Heart right ventricle (tissue), 16 donors: ENCODE measurements at regions not wholly inside any gene's neighbourhood (a gene's known extent, or its start where the extent isn't known, plus 50 kb on each side); places are given as distances from the start of the nearest gene placed in this dataset.

ENCODE experiments used
- ATAC-seq, 8 donors: fragments of 200-7000 bp; cut with Tn5 transposase; one replicate each; pipeline ENCODE4 v1.9.1; 2020; ENCODE audit warnings: mild to moderate bottlenecking in 8 of 8, moderate library complexity in 8 of 8, moderate number of reproducible peaks in 1 of 8
- DNase-seq, 2 donors: peaks; one replicate each; pipeline ENCODE4 v3.0.0-alpha.2; 2020
- H3K27ac ChIP-seq, 10 donors: fragments of 200-600 bp; sonication (generic) in 2 of 10; one replicate each; pipeline versions ENCODE4 v1.5.0 to v1.8.0; 2020 to 2022; ENCODE audit warnings: mild to moderate bottlenecking in 3 of 10
- H3K27me3 ChIP-seq, 7 donors: fragments of 200-600 bp; one replicate each; pipeline ENCODE4 v1.8.0; 2021 to 2022; ENCODE audit warnings: mild to moderate bottlenecking in 2 of 7
- H3K36me3 ChIP-seq, 9 donors: fragments of 200-600 bp; sonication (generic) in 1 of 9; one replicate each; pipeline versions ENCODE4 v1.5.0 to v1.8.0; 2020 to 2022; ENCODE audit warnings: mild to moderate bottlenecking in 2 of 9
- H3K4me1 ChIP-seq, 9 donors: fragments of 200-600 bp; sonication (generic) in 1 of 9; one replicate each; pipeline versions ENCODE4 v1.5.0 to v1.8.0; 2020 to 2022; ENCODE audit warnings: mild to moderate bottlenecking in 4 of 9
- H3K4me3 ChIP-seq, 10 donors: fragments of 200-600 bp; sonication (generic) in 2 of 10; one replicate each; pipeline versions ENCODE4 v1.5.0 to v1.8.0; 2020 to 2022; ENCODE audit warnings: mild to moderate bottlenecking in 7 of 10, moderate library complexity in 2 of 10
- H3K9me3 ChIP-seq, 11 donors: fragments of 200-600 bp in 10 of 11; sonication (generic) in 2 of 11; one replicate each; pipeline versions ENCODE4 v1.5.0 to v1.8.0; 2013 to 2022; ENCODE audit warnings: mild to moderate bottlenecking in 2 of 11, control low read depth in 1 of 11, moderate library complexity in 1 of 11
- CTCF ChIP-seq, 9 donors: fragments of 200-600 bp; sonication (generic) in 2 of 9; IDR thresholded peaks; one replicate each; pipeline versions ENCODE4 v1.5.0 to v1.8.0; 2021 to 2022; ENCODE audit warnings: antibody characterized with exemption in 9 of 9, mild to moderate bottlenecking in 5 of 9, moderate library complexity in 1 of 9
- WGBS, 2 donors: extraction: QIAGEN DNeasy Blood & Tissue Kit; methylation state at CpG; one replicate each; pipeline ENCODE4 v1.1.7; 2013; ENCODE audit warnings: inconsistent platforms in 1 of 2; 5-methylcytosine and 5-hydroxymethylcytosine counted together
- intact Hi-C, 10 donors: fragments of 100-400 bp; cut with DNase I; formaldehyde crosslinking; loops; one replicate each; pipeline versions ENCODE4 v1.11.1 to v1.14.2; 2022
- donor health status: Arrhythmogenic right ventricular cardiomyopathy.
- donor health status: ischemic (EF 13 %, LVEDD 7.1; RV severe dilation, severe dysfunction).
- donor health status: healthy with polysubstance abuse.
- donor health status: DM: no; HTN: yes; CAD: no.
- donor health status: DM: no; HTN: no; CAD: no.
- donor health status: ischemic (EF 25% LVEDD 6.9; RV normal size, moderate dysfunction).
- donor health status: ischemic (EF 25% LVEDD 5.7; RV mildly dilated, moderate dysfunction).
- donor health status: healthy.
- donor health status: DM: yes; HTN: yes; CAD: no.
- donor health status: Ischemic cardiomyopathy.
- donor health status: ischemic (EF 35%, LVEDD 5.7; RV mildly dilated, moderate dysfunction).
- donor health status: nonischemic (EF 11% LVEDD 7.7; RV severe dilation, severe dysfunction).
- donor health status: DM: yes; HTN: yes; CAD: no.
- donor health status: PGD.
- donor health status: ischemic (EF 29% LVEDD 5.4; RV normal size, mild dysfunction).
- donor health status: nonischemic (EF 23%, LVEDD 6.1; RV moderate dilation, normal function).

DNA sequence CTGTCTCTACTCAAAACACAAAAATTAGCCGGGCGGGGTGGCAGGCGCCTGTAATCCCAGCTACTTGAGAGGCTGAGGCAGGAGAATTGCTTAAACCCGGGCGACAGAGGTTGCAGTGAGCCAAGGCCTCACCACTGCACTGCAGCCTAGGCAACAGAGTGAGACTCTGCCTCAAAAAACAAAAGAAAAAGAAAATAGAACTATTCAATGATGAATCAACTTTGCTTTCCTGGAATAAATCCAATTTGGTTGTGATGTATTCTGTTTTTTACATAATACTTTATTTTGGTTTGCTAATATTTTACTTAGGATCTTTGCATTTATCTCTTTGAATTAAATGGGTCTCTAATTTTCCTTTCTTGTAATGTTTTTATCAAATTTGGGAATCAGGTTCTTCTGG, 86.3 kb upstream of the MBOAT2 start:
- H3K4me1 ChIP-seq, result peaks cover 0 to 13% (median 0%) of the 10 kb centered on the region in 9 donors
- intact Hi-C loops, result loop anchor here in 2 of 10 donors (10.0 kb wide), 2 partner anchors 85 to 215 kb away; partner anchors contain the start of gene MBOAT2 (in 1 of the 2)
- H3K9me3 ChIP-seq, result no peaks in the 10 kb centered on the region
- H3K4me3 ChIP-seq, result no peak overlapping the region
- TF ChIP-seq CTCF (IDR thresholded peaks at IDR 0.05), result no peak
- H3K27ac ChIP-seq, result no peak overlapping the region
- H3K27me3 ChIP-seq, result no peaks in the 10 kb centered on the region
- no peaks in the 10 kb centered on the region for H3K36me3 ChIP-seq
- WGBS, 2 donors, result 94 to 95% methylated on average over 5 of the region's 5 CpGs
- ATAC-seq (no peak), DNase-seq (no peak)

DNA sequence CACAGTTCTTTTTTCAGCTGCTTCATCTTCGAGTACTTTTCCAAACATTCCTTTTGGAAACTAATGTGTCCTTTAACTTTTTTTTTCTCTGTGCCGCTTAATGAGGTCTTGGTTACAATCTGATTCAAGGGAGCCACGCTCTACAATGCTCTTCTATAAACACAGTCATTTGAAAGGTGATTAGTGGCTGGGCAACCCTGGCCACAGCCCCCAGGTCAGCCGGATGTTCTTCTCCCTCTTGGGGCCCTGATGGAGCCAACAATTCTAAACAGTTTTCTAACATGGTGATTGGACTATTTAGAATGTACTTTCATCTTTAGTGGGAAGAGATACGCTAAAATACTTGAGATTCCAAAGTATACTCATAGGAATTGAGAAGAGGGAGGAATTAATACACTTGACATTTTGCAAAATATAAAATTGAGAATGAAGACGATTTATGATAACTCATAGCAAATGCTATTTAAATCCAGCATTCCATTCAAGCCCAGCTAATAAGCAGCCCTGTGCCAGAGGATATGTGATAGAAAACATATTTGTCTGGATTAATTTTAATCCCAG, 83.7 kb upstream of the MBOAT2 start:
- H3K27me3 ChIP-seq, result no peaks in the 10 kb centered on the region
- H3K4me1 ChIP-seq, result peaks cover 0 to 12% (median 0%) of the 10 kb centered on the region in 9 donors
- peaks cover 0 to 5% (median 0%) of the 10 kb centered on the region in 11 donors for H3K9me3 ChIP-seq
- ATAC-seq, result no peak
- H3K4me3 ChIP-seq, result no peak overlapping the region
- 28 to 32% methylated on average over 6 of the region's 6 CpGs for WGBS, 2 donors
- TF ChIP-seq CTCF (IDR thresholded peaks at IDR 0.05), result no peak
- no peak overlapping the region for H3K27ac ChIP-seq
- no peaks in the 10 kb centered on the region for H3K36me3 ChIP-seq
- intact Hi-C loops, result no loop called here
- no peak for DNase-seq

DNA sequence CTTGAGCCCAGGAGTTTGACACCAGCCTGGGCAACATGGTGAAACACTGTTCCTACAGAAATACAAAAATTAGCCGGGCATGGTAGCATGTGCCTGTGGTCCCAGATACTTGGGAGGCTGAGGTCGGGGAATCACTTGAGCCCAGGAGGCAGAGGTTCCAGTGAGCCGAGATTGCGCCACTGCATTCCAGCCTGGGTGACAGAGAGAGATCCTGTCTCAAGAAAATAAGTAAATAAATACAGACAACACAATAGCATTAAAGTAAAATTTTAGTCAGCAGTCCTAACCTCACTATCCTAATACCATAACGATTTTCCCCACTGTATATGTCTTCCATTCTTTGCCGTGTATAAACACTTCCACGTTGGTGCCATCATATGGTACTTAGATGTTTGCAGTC, 83.0 kb upstream of the MBOAT2 start:
- Histone ChIP-seq H3K9me3 (peaks cover 0 to 12% (median 0%) of the 10 kb centered on the region in 11 donors), H3K4me1 (peaks cover 0 to 12% (median 0%) of the 10 kb centered on the region in 9 donors), H3K36me3 (no peaks in the 10 kb centered on the region), H3K27me3 (no peaks in the 10 kb centered on the region), H3K4me3 (no peak overlapping the region), H3K27ac (no peak overlapping the region)
- 81 to 90% methylated on average over 7 of the region's 7 CpGs for WGBS, 2 donors
- no peak for DNase-seq
- no peak for ATAC-seq
- intact Hi-C loops, result no loop called here
- TF ChIP-seq CTCF (IDR thresholded peaks at IDR 0.05), result no peak

- peaks cover 0 to 15% (median 0%) of the 10 kb centered on the region in 11 donors for H3K9me3 ChIP-seq
- no peaks in the 10 kb centered on the region for H3K36me3 ChIP-seq
- peaks cover 0 to 12% (median 0%) of the 10 kb centered on the region in 9 donors for H3K4me1 ChIP-seq
- 71 to 72% methylated on average over 2 of the region's 2 CpGs for WGBS, 2 donors
- no peak for TF ChIP-seq CTCF (IDR thresholded peaks at IDR 0.05)
- DNase-seq (no peak), ATAC-seq (peak in 2 of 8 donors; percentile 44 to 63)
- no peaks in the 10 kb centered on the region for H3K27me3 ChIP-seq
- no peak overlapping the region for H3K27ac ChIP-seq
- H3K4me3 ChIP-seq, result no peak overlapping the region
- intact Hi-C loops, result no loop called here
These were observed 81.9 kb upstream of the MBOAT2 start for GRCh38 chr2:9085353-9085752.
